ENCODE measurements at regions not wholly inside any gene's neighbourhood (a gene's known extent, or its start where the extent isn't known, plus 50 kb on each side); places are given as distances from the start of the nearest gene placed in this dataset.

DNA sequence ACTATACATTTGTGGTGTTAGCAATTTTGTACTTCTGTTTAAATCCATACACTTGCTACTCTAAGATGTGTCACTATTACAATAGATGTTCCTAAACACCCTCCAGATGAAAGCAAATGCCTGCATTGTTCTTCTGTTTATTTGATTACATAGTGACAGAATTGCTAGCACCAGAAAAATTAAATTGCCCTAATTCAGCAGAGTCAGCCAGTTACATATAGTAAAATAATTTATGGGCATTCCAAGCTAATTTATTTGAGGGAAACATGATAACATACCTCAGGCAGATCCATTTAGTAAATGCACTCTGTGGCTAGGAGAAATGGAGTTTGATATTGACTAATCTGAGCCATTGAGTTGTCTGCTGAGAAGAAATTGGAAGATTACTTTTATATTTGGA lies 347.1 kb upstream of the FSIP2 start:
- TF ChIP-seq CTCF (IDR thresholded peaks at IDR 0.05), result no peak
- no peak for TF ChIP-seq SIN3A (IDR thresholded peaks at IDR 0.05; ENCODE audit: borderline replicate concordance, insufficient read depth, low read depth, low read length)
- TF ChIP-seq, protein P1, sequence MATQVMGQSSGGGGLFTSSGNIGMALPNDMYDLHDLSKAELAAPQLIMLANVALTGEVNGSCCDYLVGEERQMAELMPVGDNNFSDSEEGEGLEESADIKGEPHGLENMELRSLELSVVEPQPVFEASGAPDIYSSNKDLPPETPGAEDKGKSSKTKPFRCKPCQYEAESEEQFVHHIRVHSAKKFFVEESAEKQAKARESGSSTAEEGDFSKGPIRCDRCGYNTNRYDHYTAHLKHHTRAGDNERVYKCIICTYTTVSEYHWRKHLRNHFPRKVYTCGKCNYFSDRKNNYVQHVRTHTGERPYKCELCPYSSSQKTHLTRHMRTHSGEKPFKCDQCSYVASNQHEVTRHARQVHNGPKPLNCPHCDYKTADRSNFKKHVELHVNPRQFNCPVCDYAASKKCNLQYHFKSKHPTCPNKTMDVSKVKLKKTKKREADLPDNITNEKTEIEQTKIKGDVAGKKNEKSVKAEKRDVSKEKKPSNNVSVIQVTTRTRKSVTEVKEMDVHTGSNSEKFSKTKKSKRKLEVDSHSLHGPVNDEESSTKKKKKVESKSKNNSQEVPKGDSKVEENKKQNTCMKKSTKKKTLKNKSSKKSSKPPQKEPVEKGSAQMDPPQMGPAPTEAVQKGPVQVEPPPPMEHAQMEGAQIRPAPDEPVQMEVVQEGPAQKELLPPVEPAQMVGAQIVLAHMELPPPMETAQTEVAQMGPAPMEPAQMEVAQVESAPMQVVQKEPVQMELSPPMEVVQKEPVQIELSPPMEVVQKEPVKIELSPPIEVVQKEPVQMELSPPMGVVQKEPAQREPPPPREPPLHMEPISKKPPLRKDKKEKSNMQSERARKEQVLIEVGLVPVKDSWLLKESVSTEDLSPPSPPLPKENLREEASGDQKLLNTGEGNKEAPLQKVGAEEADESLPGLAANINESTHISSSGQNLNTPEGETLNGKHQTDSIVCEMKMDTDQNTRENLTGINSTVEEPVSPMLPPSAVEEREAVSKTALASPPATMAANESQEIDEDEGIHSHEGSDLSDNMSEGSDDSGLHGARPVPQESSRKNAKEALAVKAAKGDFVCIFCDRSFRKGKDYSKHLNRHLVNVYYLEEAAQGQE (IDR thresholded peaks at IDR 0.05; ENCODE audit: insufficient read depth in 1 of 2, low read depth in 2 of 2, low read length in 1 of 2), result no peak
- no peak for TF ChIP-seq POLR2AphosphoS5 (IDR thresholded peaks at IDR 0.05; ENCODE audit: low read depth, low read length)

All from Panc1 (cell line).